HG03378 (cell line): ENCODE measurements at regions not wholly inside any gene's neighbourhood (a gene's known extent, or its start where the extent isn't known, plus 50 kb on each side); places are given as distances from the start of the nearest gene placed in this dataset.

Experiments
- ATAC-seq: cut with Tn5 transposase; IDR thresholded peaks from one replicate; pipeline ENCODE4 v1.9.1; 2021; ENCODE audit warnings: mild to moderate bottlenecking, moderate library complexity; ENCODE audit not compliant: unreplicated experiment

- no peak for ATAC-seq
Measured at GRCh38 chr3:20353286-20353685, 167.3 kb upstream of the SGO1 start.

- no peak for ATAC-seq
Measured at GRCh38 chr3:20352546-20353179, 166.7 kb upstream of the SGO1 start.

GRCh38 chr3:20350449-20350848 is 164.4 kb upstream of the SGO1 start:
- no peak for ATAC-seq

GRCh38 chr3:20346916-20347315 is 160.9 kb upstream of the SGO1 start:
- no peak for ATAC-seq

- no peak for ATAC-seq
Measured at GRCh38 chr3:20346369-20346768, 160.4 kb upstream of the SGO1 start.

- peak; percentile 57 for ATAC-seq
Measured at GRCh38 chr3:20344400-20344959, 158.5 kb upstream of the SGO1 start.

GRCh38 chr3:20343790-20344189 is 157.8 kb upstream of the SGO1 start:
- no peak for ATAC-seq

GRCh38 chr3:20340324-20340928 is 154.4 kb upstream of the SGO1 start:
- ATAC-seq = peak; percentile 92

GRCh38 chr3:20336572-20336971 is 150.6 kb upstream of the SGO1 start:
- ATAC-seq = no peak

GRCh38 chr3:20334842-20335241 is 148.8 kb upstream of the SGO1 start:
- ATAC-seq = no peak

GRCh38 chr3:20327889-20328288 is 141.9 kb upstream of the SGO1 start:
- no peak for ATAC-seq

- ATAC-seq = no peak
Measured at GRCh38 chr3:20326541-20326940, 140.5 kb upstream of the SGO1 start.

GRCh38 chr3:20325563-20325962 is 139.6 kb upstream of the SGO1 start:
- no peak for ATAC-seq

- peak; percentile 100 for ATAC-seq
Measured at GRCh38 chr3:20324664-20325478, 138.9 kb upstream of the SGO1 start.

- ATAC-seq = no peak
Measured at GRCh38 chr3:20323307-20323927, 137.4 kb upstream of the SGO1 start.

GRCh38 chr3:20322085-20322484 is 136.1 kb upstream of the SGO1 start:
- ATAC-seq = no peak

- no peak for ATAC-seq
Measured at GRCh38 chr3:20321391-20322047, 135.5 kb upstream of the SGO1 start.

GRCh38 chr3:20320489-20320888 is 134.5 kb upstream of the SGO1 start:
- no peak for ATAC-seq

- no peak for ATAC-seq
Measured at GRCh38 chr3:20319551-20319950, 133.5 kb upstream of the SGO1 start.

GRCh38 chr3:20317616-20318015 is 131.6 kb upstream of the SGO1 start:
- no peak for ATAC-seq

GRCh38 chr3:20316238-20316637 is 130.2 kb upstream of the SGO1 start:
- no peak for ATAC-seq
